CD14-positive monocyte (primary cell): ENCODE measurements at regions not wholly inside any gene's neighbourhood (a gene's known extent, or its start where the extent isn't known, plus 50 kb on each side); places are given as distances from the start of the nearest gene placed in this dataset.
A peak's percentile ranks its signal among the peaks of the same experiment; 100 is the strongest.

Source experiments
- DNase-seq, 3 donors: peaks; one replicate each; pipeline ENCODE4 v3.0.0-alpha.2; 2011 to 2022
- H2AFZ ChIP-seq: 2 replicates; pipeline ENCODE4 v1.6.0; 2012; ENCODE audit warnings: mild to moderate bottlenecking, low read depth, low read length, inconsistent platforms; ENCODE audit not compliant: insufficient read depth, poor library complexity, severe bottlenecking
- H3K27ac ChIP-seq, 2 donors: 1 replicate in 1 of 2; 2 replicates in 1 of 2; pipeline ENCODE4 v1.5.1; 2012 to 2013; ENCODE audit warnings: low read length in 2 of 2, control low read depth in 1 of 2, inconsistent platforms in 1 of 2, low read depth in 1 of 2, mild to moderate bottlenecking in 1 of 2
- H3K27me3 ChIP-seq, 2 donors: one replicate each; pipeline versions ENCODE4 v1.6.0 to v1.6.1; 2011 to 2013; ENCODE audit warnings: low read length in 2 of 2; ENCODE audit not compliant: control insufficient read depth in 2 of 2, insufficient read depth in 2 of 2
- H3K36me3 ChIP-seq, 2 donors: replicated peaks in 1 of 2; 1 replicate in 1 of 2; 2 replicates in 1 of 2; pipeline versions ENCODE4 v1.5.1 to v1.6.1; 2012 to 2013; ENCODE audit warnings: low read length in 2 of 2, control low read depth in 1 of 2, inconsistent platforms in 1 of 2, mild to moderate bottlenecking in 1 of 2; ENCODE audit not compliant: insufficient read depth in 2 of 2, control insufficient read depth in 1 of 2
- H3K4me1 ChIP-seq, 2 donors: 1 replicate in 1 of 2; 2 replicates in 1 of 2; pipeline versions ENCODE4 v1.5.1 to v1.6.1; 2012 to 2013; ENCODE audit warnings: low read length in 2 of 2, control low read depth in 1 of 2, inconsistent platforms in 1 of 2, mild to moderate bottlenecking in 1 of 2, moderate library complexity in 1 of 2; ENCODE audit not compliant: insufficient read depth in 2 of 2, control insufficient read depth in 1 of 2
- H3K4me2 ChIP-seq: replicated peaks from 2 replicates; pipeline ENCODE3; 2012; ENCODE audit warnings: low read length, moderate library complexity, mild to moderate bottlenecking; ENCODE audit not compliant: poor library complexity, severe bottlenecking; ENCODE audit errors: extremely low read depth
- H3K4me3 ChIP-seq, 3 experiments: fragments of 200-600 bp in 1 of 3; sonication (generic) in 1 of 3; replicated peaks in 1 of 3; 1 replicate in 2 of 3; 2 replicates in 1 of 3; pipeline ENCODE4 v1.5.1; 2011 to 2013; ENCODE audit warnings: low read length in 3 of 3, mild to moderate bottlenecking in 3 of 3, control low read depth in 2 of 3, low read depth in 2 of 3, inconsistent platforms in 1 of 3, moderate library complexity in 1 of 3
- H3K79me2 ChIP-seq: 2 replicates; pipeline ENCODE4 v1.6.0; 2012; ENCODE audit warnings: mild to moderate bottlenecking, control low read depth, inconsistent platforms, low read length, moderate library complexity; ENCODE audit not compliant: insufficient read depth
- H3K9ac ChIP-seq: 2 replicates; pipeline ENCODE4 v1.6.0; 2017; ENCODE audit warnings: low read length, mild to moderate bottlenecking; ENCODE audit not compliant: insufficient read depth, poor library complexity, severe bottlenecking
- H3K9me3 ChIP-seq, 2 donors: replicated peaks in 1 of 2; 1 replicate in 1 of 2; 2 replicates in 1 of 2; pipeline versions ENCODE4 v1.5.1 to v1.6.1; 2012 to 2013; ENCODE audit warnings: low read length in 2 of 2, control low read depth in 1 of 2; ENCODE audit not compliant: control insufficient read depth in 1 of 2, insufficient read depth in 1 of 2
- H4K20me1 ChIP-seq: 2 replicates; pipeline ENCODE4 v1.6.0; 2012; ENCODE audit warnings: mild to moderate bottlenecking, low read length, control low read depth, moderate library complexity; ENCODE audit not compliant: insufficient read depth
- H3K27ac Mint-ChIP-seq, 7 donors: one replicate each; pipeline ENCODE4 v1.8.0; 2020; ENCODE audit warnings: mild to moderate bottlenecking in 7 of 7, mixed read lengths in 7 of 7, moderate library complexity in 6 of 7, inconsistent platforms in 2 of 7
- H3K27me3 Mint-ChIP-seq, 3 donors: one replicate each; pipeline ENCODE4 v1.8.0; 2021 to 2022; ENCODE audit warnings: low read depth in 3 of 3, mild to moderate bottlenecking in 3 of 3, mixed read lengths in 3 of 3, moderate library complexity in 3 of 3, inconsistent platforms in 1 of 3
- H3K36me3 Mint-ChIP-seq, 2 donors: one replicate each; pipeline ENCODE4 v1.8.0; 2020; ENCODE audit warnings: mixed read lengths in 2 of 2, inconsistent platforms in 1 of 2, mild to moderate bottlenecking in 1 of 2
- H3K4me1 Mint-ChIP-seq: one replicate; pipeline ENCODE4 v1.8.0; 2020; ENCODE audit warnings: mild to moderate bottlenecking, mixed read lengths
- H3K4me3 Mint-ChIP-seq, 2 donors: one replicate each; pipeline ENCODE4 v1.8.0; 2020; ENCODE audit warnings: mild to moderate bottlenecking in 2 of 2, mixed read lengths in 2 of 2, moderate library complexity in 1 of 2
- H3K9me3 Mint-ChIP-seq, 7 donors: one replicate each; pipeline ENCODE4 v1.8.0; 2020 to 2022; ENCODE audit warnings: mixed read lengths in 7 of 7, mild to moderate bottlenecking in 6 of 7, moderate library complexity in 6 of 7, inconsistent platforms in 2 of 7
- WGBS: methylation state at CpG from one replicate; pipeline ENCODE4 v1.1.5; 2013; ENCODE audit warnings: missing lambda C conversion rate; ENCODE audit not compliant: insufficient coverage; 5-methylcytosine and 5-hydroxymethylcytosine counted together
- intact Hi-C, 2 donors: fragments of 100-400 bp; cut with micrococcal nuclease; formaldehyde crosslinking; loops; one replicate each; pipeline versions ENCODE4 v1.15.0 to v1.15.1; 2023
- TF ChIP-seq, protein P1 (sequence below): fragments of 200-600 bp; IDR thresholded peaks from one replicate; pipeline ENCODE4 v1.8.0; 2022; ENCODE audit warnings: antibody characterized with exemption, mild to moderate bottlenecking

DNA sequence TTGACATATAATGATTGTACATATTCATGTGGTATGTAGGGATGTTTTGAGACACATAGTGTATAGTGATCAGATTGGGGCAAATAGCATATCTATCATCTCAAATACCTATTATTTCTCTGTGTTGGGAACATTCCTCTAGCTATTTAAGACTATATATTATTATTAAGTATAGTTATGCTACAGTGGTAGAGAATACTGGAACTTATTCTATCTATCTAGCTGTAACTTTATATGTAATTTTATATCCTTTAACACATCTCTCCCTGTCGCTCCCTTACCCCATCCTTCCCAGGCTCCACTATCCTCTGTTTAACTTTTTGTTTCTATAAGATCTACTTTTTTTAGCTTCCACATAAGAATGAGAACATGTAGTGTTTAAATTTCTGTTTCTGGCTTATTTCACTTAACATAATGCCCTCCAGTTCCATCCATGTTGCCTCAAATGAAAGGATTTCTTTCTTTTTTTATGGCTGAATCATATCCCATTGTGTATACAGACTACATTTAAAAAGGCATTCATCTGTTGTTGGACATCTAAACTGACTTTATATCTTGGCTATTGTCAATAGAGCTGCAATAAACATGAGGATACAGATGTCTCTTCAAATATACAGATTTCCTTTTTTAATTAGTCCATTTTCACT lies 102.1 kb upstream of the GZMB start:
- no peak overlapping the region for H3K9ac ChIP-seq
- no peaks in the 10 kb centered on the region for H3K9me3 ChIP-seq
- H3K9me3 Mint-ChIP-seq, result peaks cover 0 to 3% (median under 1%) of the 10 kb centered on the region in 7 donors
- no peaks in the 10 kb centered on the region for H4K20me1 ChIP-seq
- H2AFZ ChIP-seq, result no peak overlapping the region
- no peak overlapping the region for H3K4me2 ChIP-seq
- H3K4me1 ChIP-seq, result no peaks in the 10 kb centered on the region
- intact Hi-C loops, result loop anchor here (5.0 kb wide), 1 partner anchor 416 kb away; no protein-coding TSS in a partner anchor
- no peaks in the 10 kb centered on the region for H3K79me2 ChIP-seq
- H3K36me3 ChIP-seq, result no peaks in the 10 kb centered on the region
- no peak for DNase-seq
- no peaks in the 10 kb centered on the region for H3K36me3 Mint-ChIP-seq
- peaks cover 0 to 3% (median under 1%) of the 10 kb centered on the region in 3 donors for H3K27me3 Mint-ChIP-seq
- no CpG with 5 or more reads among the region's 1 CpG for WGBS
- no peak overlapping the region for H3K27ac ChIP-seq
- H3K4me3 ChIP-seq, result no peak overlapping the region
- no peak overlapping the region for H3K27ac Mint-ChIP-seq
- H3K4me1 Mint-ChIP-seq, result peaks cover 5% of the 10 kb centered on the region
- no peak overlapping the region for H3K4me3 Mint-ChIP-seq
- TF ChIP-seq, protein P1, sequence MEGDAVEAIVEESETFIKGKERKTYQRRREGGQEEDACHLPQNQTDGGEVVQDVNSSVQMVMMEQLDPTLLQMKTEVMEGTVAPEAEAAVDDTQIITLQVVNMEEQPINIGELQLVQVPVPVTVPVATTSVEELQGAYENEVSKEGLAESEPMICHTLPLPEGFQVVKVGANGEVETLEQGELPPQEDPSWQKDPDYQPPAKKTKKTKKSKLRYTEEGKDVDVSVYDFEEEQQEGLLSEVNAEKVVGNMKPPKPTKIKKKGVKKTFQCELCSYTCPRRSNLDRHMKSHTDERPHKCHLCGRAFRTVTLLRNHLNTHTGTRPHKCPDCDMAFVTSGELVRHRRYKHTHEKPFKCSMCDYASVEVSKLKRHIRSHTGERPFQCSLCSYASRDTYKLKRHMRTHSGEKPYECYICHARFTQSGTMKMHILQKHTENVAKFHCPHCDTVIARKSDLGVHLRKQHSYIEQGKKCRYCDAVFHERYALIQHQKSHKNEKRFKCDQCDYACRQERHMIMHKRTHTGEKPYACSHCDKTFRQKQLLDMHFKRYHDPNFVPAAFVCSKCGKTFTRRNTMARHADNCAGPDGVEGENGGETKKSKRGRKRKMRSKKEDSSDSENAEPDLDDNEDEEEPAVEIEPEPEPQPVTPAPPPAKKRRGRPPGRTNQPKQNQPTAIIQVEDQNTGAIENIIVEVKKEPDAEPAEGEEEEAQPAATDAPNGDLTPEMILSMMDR, result no peak
- no peaks in the 10 kb centered on the region for H3K27me3 ChIP-seq

DNA sequence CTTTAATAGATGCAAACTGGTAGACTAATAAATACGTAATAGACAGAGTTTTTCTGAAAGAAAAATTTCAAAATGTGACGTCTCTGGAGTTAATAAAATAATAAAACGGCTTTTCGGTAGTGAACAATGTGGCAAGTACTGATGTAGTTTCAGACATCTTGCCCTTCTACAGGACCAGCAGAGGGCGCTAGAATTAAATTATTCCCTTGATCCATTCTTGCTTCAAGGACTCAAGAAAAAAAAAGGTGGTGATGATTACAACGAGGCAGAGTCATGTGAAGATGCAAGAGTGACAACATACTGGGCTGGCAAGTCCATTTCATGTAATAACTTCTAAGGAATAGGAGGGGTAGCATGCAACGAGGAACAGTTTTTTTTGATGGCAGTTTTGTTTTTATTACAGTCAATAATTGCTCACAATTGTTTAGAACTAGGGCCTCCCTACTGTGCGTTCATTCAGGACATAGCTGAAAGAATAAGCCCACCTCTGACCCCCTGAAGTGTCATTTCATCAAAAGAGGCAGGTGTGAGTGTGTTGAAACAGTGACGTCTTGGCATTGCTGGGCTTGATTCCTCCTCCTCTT lies 101.0 kb upstream of the GZMB start:
- Mint-ChIP-seq H3K27ac (no peak overlapping the region), H3K27me3 (peaks cover 0 to under 1% (median 0%) of the 10 kb centered on the region in 3 donors), H3K9me3 (peaks cover 0 to 4% (median 2%) of the 10 kb centered on the region in 7 donors), H3K36me3 (no peaks in the 10 kb centered on the region), H3K4me3 (no peak overlapping the region), H3K4me1 (peaks cover 5% of the 10 kb centered on the region)
- Histone ChIP-seq H3K4me2 (no peak overlapping the region), H3K4me1 (no peaks in the 10 kb centered on the region), H3K27ac (no peak overlapping the region), H3K9me3 (no peaks in the 10 kb centered on the region), H2AFZ (no peak overlapping the region), H3K79me2 (no peaks in the 10 kb centered on the region), H4K20me1 (no peaks in the 10 kb centered on the region), H3K36me3 (no peaks in the 10 kb centered on the region), H3K4me3 (no peak overlapping the region), H3K9ac (no peak overlapping the region), H3K27me3 (no peaks in the 10 kb centered on the region)
- 13% methylated on average over 5 of the region's 9 CpGs for WGBS
- TF ChIP-seq, protein P1, result peak; percentile 89
- intact Hi-C loops, result loop anchor here (5.0 kb wide), 1 partner anchor 417 kb away; no protein-coding TSS in a partner anchor
- peak; percentile 17 to 54 (median 48) for DNase-seq
